H1 (cell line): ENCODE measurements at regions not wholly inside any gene's neighbourhood (a gene's known extent, or its start where the extent isn't known, plus 50 kb on each side); places are given as distances from the start of the nearest gene placed in this dataset.

Source experiments
- CTCF ChIP-seq, 3 experiments: IDR thresholded peaks; 1 replicate in 2 of 3; 2 replicates in 1 of 3; pipeline versions ENCODE4 v1.5.1 to v1.6.1; 2011; ENCODE audit warnings: low read length in 3 of 3, mild to moderate bottlenecking in 3 of 3, inconsistent platforms in 2 of 3, low read depth in 1 of 3, moderate library complexity in 1 of 3; ENCODE audit not compliant: insufficient read depth in 1 of 3; ENCODE audit errors: control extremely low read depth in 1 of 3
- PHF8 ChIP-seq: fragments of 200-600 bp; sonication (generic); conservative IDR thresholded peaks from 2 replicates; pipeline ENCODE4 v1.7.1; 2012; ENCODE audit warnings: low read depth, mild to moderate bottlenecking, inconsistent platforms, low read length, moderate library complexity
- POLR2A ChIP-seq, 2 experiments: IDR thresholded peaks; 1 replicate in 1 of 2; 2 replicates in 1 of 2; pipeline ENCODE4 v1.6.1; 2011; ENCODE audit warnings: low read depth in 2 of 2, low read length in 2 of 2, mild to moderate bottlenecking in 2 of 2; ENCODE audit errors: control extremely low read depth in 1 of 2
- RFX5 ChIP-seq: IDR thresholded peaks from 2 replicates; pipeline ENCODE4 v1.6.1; 2011; ENCODE audit warnings: low read depth, low read length, improper control_type of control experiment, borderline replicate concordance
- SRF ChIP-seq: IDR thresholded peaks from 2 replicates; pipeline ENCODE4 v1.6.1; 2011; ENCODE audit warnings: mild to moderate bottlenecking, low read depth, low read length, moderate library complexity

DNA sequence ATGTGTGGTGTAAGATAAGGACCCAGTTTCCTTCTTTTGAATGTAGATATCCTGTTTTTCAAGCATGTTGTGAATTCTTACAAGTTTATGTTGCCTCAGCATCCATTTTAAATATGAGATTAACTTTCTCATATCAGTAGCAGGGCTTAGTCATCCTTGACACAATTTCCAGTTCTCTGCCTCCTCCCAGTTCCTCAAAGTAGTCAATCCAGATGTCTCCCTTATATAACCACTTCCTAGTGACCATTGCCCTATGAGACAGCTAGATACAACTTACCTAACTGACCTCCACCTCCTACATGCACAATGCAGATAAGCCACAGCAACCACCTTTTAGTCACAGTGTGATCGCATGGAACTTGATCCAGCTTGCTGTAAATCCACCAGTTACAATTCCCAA is 269.2 kb upstream of the ZNF521 start:
- no peak for TF ChIP-seq CTCF (IDR thresholded peaks at IDR 0.05; ENCODE audit: control extremely low read depth in 1 of 3, insufficient read depth in 1 of 3, low read depth in 1 of 3, low read length in 3 of 3)
- TF ChIP-seq PHF8 = no peak
- TF ChIP-seq RFX5 = no peak
- no peak for TF ChIP-seq POLR2A (IDR thresholded peaks at IDR 0.05; ENCODE audit: control extremely low read depth in 1 of 2, low read depth in 2 of 2, low read length in 2 of 2)
- no peak for TF ChIP-seq SRF
